Breast epithelium (tissue), 4 donors: ENCODE measurements at regions not wholly inside any gene's neighbourhood (a gene's known extent, or its start where the extent isn't known, plus 50 kb on each side); places are given as distances from the start of the nearest gene placed in this dataset.

Experiments used
- DNase-seq, 2 donors: peaks; one replicate each; pipeline ENCODE4 v3.0.0-alpha.2; 2019; ENCODE audit warnings: low spot score in 2 of 2
- H3K27ac ChIP-seq, 2 donors: fragments of 200-600 bp; sonication (generic) in 1 of 2; one replicate each; pipeline ENCODE4 v1.5.1; 2016 to 2019; ENCODE audit warnings: mild to moderate bottlenecking in 1 of 2
- H3K27me3 ChIP-seq, 2 donors: fragments of 200-600 bp; sonication (generic) in 1 of 2; one replicate each; pipeline versions ENCODE4 v1.5.1 to v1.6.0; 2017 to 2019; ENCODE audit warnings: control low read depth in 1 of 2, mild to moderate bottlenecking in 1 of 2
- H3K36me3 ChIP-seq: fragments of 200-600 bp; one replicate; pipeline ENCODE4 v1.5.1; 2019
- H3K4me1 ChIP-seq, 2 donors: fragments of 200-600 bp; sonication (generic); one replicate each; pipeline ENCODE4 v1.5.1; 2016 to 2019; ENCODE audit warnings: control low read depth in 1 of 2
- H3K4me3 ChIP-seq, 3 donors: fragments of 200-600 bp; sonication (generic); 1 replicate in 2 of 3; 2 replicates in 1 of 3; pipeline ENCODE4 v1.5.1; 2016 to 2019; ENCODE audit warnings: mild to moderate bottlenecking in 3 of 3, moderate library complexity in 2 of 3
- H3K9me3 ChIP-seq, 2 donors: fragments of 200-600 bp; sonication (generic) in 1 of 2; one replicate each; pipeline ENCODE4 v1.5.1; 2016 to 2019; ENCODE audit warnings: control low read depth in 1 of 2
- CTCF ChIP-seq, 3 donors: fragments of 450-650 bp; IDR thresholded peaks; one replicate each; pipeline ENCODE4 v1.5.1; 2016 to 2017; ENCODE audit warnings: antibody characterized with exemption in 3 of 3, mild to moderate bottlenecking in 3 of 3, moderate library complexity in 3 of 3
- POLR2A ChIP-seq: fragments of 450-650 bp; IDR thresholded peaks from one replicate; pipeline ENCODE4 v1.6.1; 2016; ENCODE audit warnings: antibody characterized with exemption, mild to moderate bottlenecking, moderate library complexity
- POLR2AphosphoS5 ChIP-seq, 3 donors: sonication (generic); formaldehyde crosslinking; IDR thresholded peaks; one replicate each; pipeline ENCODE4 v1.6.1; 2017; ENCODE audit warnings: antibody characterized with exemption in 3 of 3
- intact Hi-C: fragments of 100-400 bp; cut with DNase I; formaldehyde crosslinking; loops from one replicate; pipeline ENCODE4 v1.15.1; 2023; ENCODE audit warnings: low total_unique reads

- H3K4me3 ChIP-seq, result no peak overlapping the region
- peaks cover 0 to 9% of the 10 kb centered on the region in 2 donors for H3K27me3 ChIP-seq
- TF ChIP-seq POLR2AphosphoS5 (IDR thresholded peaks at IDR 0.05), result no peak
- no peak for TF ChIP-seq POLR2A
- no peak for TF ChIP-seq CTCF (IDR thresholded peaks at IDR 0.05)
- H3K27ac ChIP-seq, result no peak overlapping the region
- H3K4me1 ChIP-seq, result no peaks in the 10 kb centered on the region
- intact Hi-C loops, result no loop called here
- DNase-seq, result no peak
- no peaks in the 10 kb centered on the region for H3K9me3 ChIP-seq
- no peaks in the 10 kb centered on the region for H3K36me3 ChIP-seq
Measured at GRCh38 chr13:111036665-111037064, 78.4 kb upstream of the ARHGEF7 start.

GRCh38 chr13:111035861-111036260, 79.2 kb upstream of the ARHGEF7 start:
- TF ChIP-seq CTCF (IDR thresholded peaks at IDR 0.05) (no peak), POLR2A (no peak), POLR2AphosphoS5 (IDR thresholded peaks at IDR 0.05) (no peak)
- Histone ChIP-seq H3K27ac (no peak overlapping the region), H3K27me3 (peaks cover 0 to 9% of the 10 kb centered on the region in 2 donors), H3K4me1 (no peaks in the 10 kb centered on the region), H3K4me3 (no peak overlapping the region), H3K9me3 (no peaks in the 10 kb centered on the region), H3K36me3 (no peaks in the 10 kb centered on the region)
- DNase-seq, result no peak
- intact Hi-C loops, result no loop called here

GRCh38 chr13:111034811-111035210, 80.3 kb upstream of the ARHGEF7 start:
- H3K27ac ChIP-seq, result no peak overlapping the region
- intact Hi-C loops, result no loop called here
- no peak overlapping the region for H3K4me3 ChIP-seq

GRCh38 chr13:111033172-111034130, 81.7 kb upstream of the ARHGEF7 start:
- Histone ChIP-seq H3K27me3 (peaks cover 0 to 9% of the 10 kb centered on the region in 2 donors), H3K36me3 (no peaks in the 10 kb centered on the region), H3K27ac (no peak overlapping the region), H3K9me3 (no peaks in the 10 kb centered on the region), H3K4me1 (no peaks in the 10 kb centered on the region), H3K4me3 (no peak overlapping the region)
- DNase-seq, result no peak
- TF ChIP-seq CTCF (IDR thresholded peaks at IDR 0.05) (no peak), POLR2A (no peak), POLR2AphosphoS5 (IDR thresholded peaks at IDR 0.05) (no peak)
- intact Hi-C loops, result no loop called here

More at GRCh38 chr13:111034811-111035210, 80.3 kb upstream of the ARHGEF7 start:
- Histone ChIP-seq H3K27me3 (peaks cover 0 to 9% of the 10 kb centered on the region in 2 donors), H3K9me3 (no peaks in the 10 kb centered on the region), H3K36me3 (no peaks in the 10 kb centered on the region), H3K4me1 (no peaks in the 10 kb centered on the region)
- DNase-seq, result no peak
- no peak for TF ChIP-seq POLR2A
- TF ChIP-seq CTCF (IDR thresholded peaks at IDR 0.05), result no peak
- TF ChIP-seq POLR2AphosphoS5 (IDR thresholded peaks at IDR 0.05), result no peak

GRCh38 chr13:111031531-111031961, 83.6 kb upstream of the ARHGEF7 start:
- no peak overlapping the region for H3K27ac ChIP-seq
- no peaks in the 10 kb centered on the region for H3K9me3 ChIP-seq

More at GRCh38 chr13:111031531-111031961, 83.6 kb upstream of the ARHGEF7 start:
- intact Hi-C loops, result no loop called here
- TF ChIP-seq POLR2AphosphoS5 (IDR thresholded peaks at IDR 0.05) (no peak), POLR2A (no peak), CTCF (IDR thresholded peaks at IDR 0.05) (no peak)
- H3K36me3 ChIP-seq, result no peaks in the 10 kb centered on the region
- DNase-seq, result no peak
- H3K27me3 ChIP-seq, result peaks cover 0 to 9% of the 10 kb centered on the region in 2 donors
- no peaks in the 10 kb centered on the region for H3K4me1 ChIP-seq
- no peak overlapping the region for H3K4me3 ChIP-seq
